Activated CD4-positive, alpha-beta T cell treated with anti-CD3 and anti-CD28 coated beads, Interleukin-2, amount 50 U/mL, for 16 hours (primary cell): ENCODE measurements at regions not wholly inside any gene's neighbourhood (a gene's known extent, or its start where the extent isn't known, plus 50 kb on each side); places are given as distances from the start of the nearest gene placed in this dataset.

Experiments
- DNase-seq: peaks from one replicate; pipeline ENCODE4 v3.0.0-alpha.2; 2020

- DNase-seq, result no peak
Measured at GRCh38 chr10:88060762-88061161, 197.3 kb downstream of the PTEN start.

- no peak for DNase-seq
Measured at GRCh38 chr10:88062385-88062784, 199.0 kb downstream of the PTEN start.

GRCh38 chr10:88062798-88063472 lies 199.5 kb downstream of the PTEN start:
- DNase-seq, result no peak

- no peak for DNase-seq
Measured at GRCh38 chr10:88063861-88064557, 200.6 kb downstream of the PTEN start.

GRCh38 chr10:88064608-88065382 lies 201.4 kb downstream of the PTEN start:
- peak; percentile 63 for DNase-seq

GRCh38 chr10:88065383-88066049 lies 202.1 kb downstream of the PTEN start:
- peak; percentile 83 for DNase-seq

- DNase-seq, result no peak
Measured at GRCh38 chr10:88066319-88066718, 202.9 kb downstream of the PTEN start.

DNA sequence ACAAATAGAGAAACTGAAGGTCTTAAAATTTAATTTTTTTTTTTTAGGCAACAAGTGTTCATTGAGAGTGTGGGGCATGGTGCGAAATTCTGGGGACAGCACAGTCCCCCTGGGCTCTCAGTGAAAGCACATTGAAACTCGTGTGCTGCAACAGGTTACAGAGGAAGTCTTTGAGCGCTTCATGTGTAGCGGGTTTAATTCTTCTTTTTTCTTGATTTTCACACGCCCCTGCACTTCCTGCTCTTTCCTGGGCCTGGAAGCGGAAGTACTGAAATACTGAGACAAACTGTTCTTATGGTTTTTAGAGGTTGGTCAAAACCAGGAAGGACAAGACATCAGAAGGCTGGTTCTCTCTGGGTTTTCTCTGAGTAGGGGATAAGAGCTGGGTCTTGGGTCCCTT lies 203.5 kb downstream of the PTEN start:
- DNase-seq, result peak; percentile 20

DNA sequence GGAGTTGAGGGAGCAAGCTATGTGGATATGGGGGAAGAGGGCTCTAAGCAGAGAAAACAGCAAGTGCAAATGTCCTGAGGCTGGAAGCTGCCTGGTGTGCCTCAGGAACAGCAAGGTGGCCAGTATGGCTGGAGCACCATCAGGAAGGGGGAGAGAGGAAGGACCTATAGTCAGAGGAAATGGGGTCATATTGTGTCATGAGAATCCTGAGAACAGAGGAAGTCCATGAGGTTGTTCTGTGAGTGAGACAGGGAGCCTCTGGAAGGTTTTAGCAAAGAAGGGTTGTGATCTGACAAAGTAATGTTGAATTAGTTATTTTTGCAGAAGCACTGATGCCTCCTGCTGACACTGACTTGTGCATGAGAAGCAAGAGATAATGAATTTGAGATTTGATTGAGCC lies 204.3 kb downstream of the PTEN start:
- no peak for DNase-seq

GRCh38 chr10:88069338-88069737 lies 205.9 kb downstream of the PTEN start:
- DNase-seq, result no peak

- DNase-seq, result no peak
Measured at GRCh38 chr10:88070080-88070880, 206.9 kb downstream of the PTEN start.

DNA sequence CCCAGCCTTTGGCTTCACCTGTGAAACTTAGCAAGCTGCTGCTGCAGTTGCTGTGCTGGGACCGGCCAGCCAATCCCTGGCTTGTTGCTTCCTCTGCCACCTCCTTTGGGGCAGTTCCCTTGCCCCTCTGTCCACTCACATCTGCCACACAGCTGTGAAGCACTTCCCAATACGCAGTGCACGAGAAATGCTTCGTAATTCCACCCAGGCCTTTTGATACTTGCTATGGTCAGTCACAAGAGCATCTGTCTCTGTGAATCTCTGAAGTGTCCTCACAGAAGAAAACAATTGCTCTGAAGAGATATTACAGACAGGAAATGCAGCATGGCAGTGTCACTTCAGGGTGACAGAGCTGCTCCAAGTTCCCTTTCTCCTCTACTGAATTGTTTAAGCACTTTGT lies 208.5 kb downstream of the PTEN start:
- no peak for DNase-seq

- no peak for DNase-seq
Measured at GRCh38 chr10:88073682-88074081, 210.3 kb downstream of the PTEN start.

DNA sequence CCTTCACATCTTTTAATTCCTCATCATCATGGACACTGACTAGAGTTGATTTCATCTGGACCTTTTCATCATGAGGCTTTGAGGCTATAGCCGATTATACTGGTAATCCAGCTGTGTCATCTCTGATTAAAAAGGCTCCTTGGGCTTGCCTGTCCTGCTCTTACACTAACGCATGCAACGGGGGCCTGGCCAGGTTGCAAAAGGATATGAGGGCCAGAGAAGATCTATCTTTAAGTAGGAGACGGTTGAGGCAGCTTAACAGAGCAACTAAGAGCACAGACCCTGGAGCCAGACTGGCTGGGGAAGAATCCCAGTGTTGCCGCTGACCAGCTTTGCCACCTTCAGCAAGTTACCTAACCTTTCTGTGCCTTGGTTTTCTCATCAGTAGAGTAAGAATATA lies 211.5 kb downstream of the PTEN start:
- DNase-seq, result no peak

DNA sequence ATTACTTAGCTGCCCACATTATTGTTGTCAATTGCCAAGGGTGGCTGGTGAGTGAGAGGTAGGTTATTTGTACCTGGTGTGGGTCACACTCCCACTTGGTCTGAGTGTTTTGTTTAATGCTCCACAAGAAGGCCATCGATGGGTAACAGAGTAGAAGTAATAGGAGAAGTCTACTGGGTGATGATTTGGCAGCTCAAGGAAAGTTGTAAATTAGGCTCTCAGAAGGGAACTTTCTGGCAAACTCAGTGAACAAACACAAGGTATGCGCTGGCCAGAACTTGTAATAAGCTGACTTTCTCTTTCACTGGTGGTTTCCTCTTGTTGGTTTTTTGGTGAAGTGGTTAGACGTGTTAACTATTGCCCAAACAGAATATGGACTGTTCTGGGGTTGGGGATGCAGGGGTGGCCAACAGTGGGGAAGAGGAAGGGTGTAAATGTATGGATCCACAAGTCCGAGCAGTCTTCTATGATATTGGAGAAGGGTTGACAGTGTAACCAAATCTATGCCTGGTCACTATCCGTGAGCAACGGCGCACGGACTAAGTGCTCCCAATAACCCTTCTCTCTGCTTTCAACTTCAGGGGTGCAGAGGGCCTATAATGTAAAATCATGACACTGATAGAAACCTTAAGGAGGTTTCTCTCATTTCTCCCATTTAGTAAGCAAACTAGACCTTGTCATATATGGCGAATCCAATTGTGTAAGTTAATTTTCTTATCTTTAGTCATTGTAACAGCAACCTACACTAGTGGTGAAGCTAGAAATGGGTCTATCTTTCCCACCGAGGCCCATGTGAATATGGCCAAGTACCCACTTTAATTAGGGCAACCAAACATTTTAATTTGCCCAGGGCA lies 212.8 kb downstream of the PTEN start:
- no peak for DNase-seq

DNA sequence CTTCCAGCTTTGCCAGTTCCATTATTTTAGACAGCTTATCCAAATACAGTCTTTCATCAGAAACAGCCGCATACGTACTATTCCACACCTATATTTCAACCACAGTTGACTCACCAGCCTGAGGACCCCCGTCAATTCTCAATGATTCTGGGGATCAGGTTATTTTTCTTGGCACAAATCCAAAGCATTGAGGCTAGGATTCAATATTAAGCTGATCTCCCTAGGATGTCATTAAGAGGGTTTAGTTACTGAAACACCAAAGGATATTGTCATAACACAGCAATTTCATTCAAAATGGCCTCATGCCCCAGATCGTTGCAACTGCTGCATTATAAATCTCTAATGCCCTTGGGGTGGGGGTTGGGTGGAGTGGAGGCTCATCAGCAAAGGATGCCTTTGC lies 214.6 kb downstream of the PTEN start:
- no peak for DNase-seq

DNA sequence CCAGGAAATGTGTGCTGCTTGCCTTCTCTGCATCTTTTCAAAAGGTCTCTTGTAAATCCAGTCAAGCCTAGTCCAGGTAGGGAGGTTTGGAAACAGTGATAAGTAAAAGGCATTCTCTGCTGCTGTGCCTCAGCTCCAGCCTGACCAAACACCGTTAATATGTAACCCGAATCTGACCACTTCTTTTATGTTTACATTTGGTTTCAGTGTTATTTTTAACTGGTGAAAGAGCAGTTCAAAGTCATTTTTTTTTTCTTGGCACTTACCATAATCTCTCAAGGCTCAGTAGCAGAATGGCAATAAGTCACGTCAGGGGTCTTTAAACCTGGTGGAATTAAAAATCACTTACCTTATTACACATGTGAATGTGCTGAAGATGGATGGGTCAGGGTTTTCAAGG lies 216.8 kb downstream of the PTEN start:
- no peak for DNase-seq

DNA sequence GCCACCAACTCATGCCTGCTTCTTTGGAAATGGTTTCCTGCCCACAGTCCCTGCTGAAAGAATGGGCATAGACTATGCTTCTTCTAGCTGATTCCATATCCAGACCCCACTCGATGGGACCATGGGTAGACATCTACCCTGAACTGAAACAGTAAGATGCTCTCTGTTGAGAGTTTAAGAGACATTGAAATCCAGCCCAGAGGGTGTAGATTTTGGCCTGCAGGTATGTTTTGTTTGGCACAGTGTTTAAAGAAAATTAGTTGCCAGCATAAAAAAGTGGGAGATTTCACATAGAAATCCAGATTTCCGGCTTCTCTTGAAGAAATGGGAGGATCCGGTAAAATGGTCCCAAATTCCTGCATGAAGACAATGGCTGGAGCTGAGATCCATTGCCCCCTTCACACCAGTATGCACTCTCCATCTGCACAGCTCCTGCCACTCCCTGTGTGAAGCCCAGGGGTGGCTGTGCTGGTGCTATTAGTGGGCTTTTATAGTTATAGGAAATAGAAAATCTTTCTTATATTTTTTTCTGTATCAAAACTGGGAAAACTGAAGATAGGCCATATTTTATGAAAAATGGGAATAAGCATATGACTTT lies 218.1 kb downstream of the PTEN start:
- DNase-seq, result no peak

DNA sequence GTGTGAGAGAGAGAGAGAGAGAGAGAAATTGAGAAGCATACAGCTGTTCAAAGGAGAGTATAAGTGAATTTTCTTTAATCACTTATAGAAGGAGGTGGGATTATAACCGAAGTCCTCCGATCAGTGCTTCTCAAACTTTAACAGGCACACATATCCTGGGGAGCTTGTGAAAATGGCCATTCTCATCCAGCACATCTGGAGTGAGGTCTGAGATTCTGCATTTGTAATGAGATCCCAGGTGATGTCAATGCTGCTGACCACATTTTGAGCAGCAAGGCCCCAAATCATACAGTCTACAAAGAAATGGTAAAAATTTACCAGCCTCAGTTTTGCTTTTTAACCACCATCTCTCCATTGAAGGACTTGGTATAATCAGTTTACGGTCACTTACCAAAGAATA lies 219.0 kb downstream of the PTEN start:
- no peak for DNase-seq

DNA sequence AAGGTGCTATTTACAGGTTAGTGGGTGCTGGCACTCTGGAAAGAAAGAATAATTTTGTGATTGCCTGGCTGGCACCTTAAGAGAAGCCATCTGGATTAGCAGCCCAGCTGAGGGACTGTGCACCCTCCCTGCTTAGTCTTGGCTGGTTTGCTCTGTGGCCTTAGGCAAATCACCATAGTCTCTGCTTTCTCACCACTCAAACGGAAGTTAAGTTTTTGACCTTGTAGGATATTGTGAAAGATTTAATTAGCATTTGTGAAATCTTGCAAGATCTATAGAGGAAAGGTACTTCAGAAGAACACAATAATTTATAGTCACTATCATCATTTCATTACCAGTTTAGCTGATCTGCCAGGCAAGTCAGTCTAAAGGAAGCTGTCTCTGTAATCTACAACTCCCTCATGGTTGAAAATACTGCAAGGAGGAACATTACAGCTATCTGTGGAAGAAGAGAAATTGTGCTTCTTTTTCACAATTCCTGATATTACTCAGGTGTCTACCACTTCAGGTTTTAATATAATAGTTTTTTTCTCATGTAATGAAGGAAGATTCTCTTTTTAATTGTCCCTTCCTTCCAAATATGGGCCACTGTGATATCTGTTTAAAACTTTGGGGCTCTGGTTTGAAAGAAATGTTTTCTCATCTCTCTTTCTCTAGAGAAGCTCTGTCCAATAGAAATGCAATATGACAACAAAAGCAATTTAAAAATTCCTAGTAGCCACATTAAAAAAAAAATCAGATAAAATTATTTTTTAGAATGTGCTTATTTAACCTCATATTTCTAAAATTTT lies 219.6 kb downstream of the PTEN start:
- no peak for DNase-seq
